GM23338 (cell line): ENCODE measurements at regions not wholly inside any gene's neighbourhood (a gene's known extent, or its start where the extent isn't known, plus 50 kb on each side); places are given as distances from the start of the nearest gene placed in this dataset.

Source experiments
- ATAC-seq: fragments of 200-7000 bp; cut with Tn5 transposase; 3 replicates; pipeline ENCODE4 v1.9.1; 2020
- DNase-seq: peaks from one replicate; pipeline ENCODE4 v3.0.0-alpha.2; 2015; ENCODE audit warnings: low spot score
- H2AFZ ChIP-seq: fragments of 200-600 bp; sonication (generic); 2 replicates; pipeline ENCODE4 v1.8.0; 2016; ENCODE audit warnings: antibody characterized with exemption, mild to moderate bottlenecking, moderate library complexity
- H3F3A ChIP-seq: fragments of 200-600 bp; sonication (generic); replicated peaks from 2 replicates; pipeline ENCODE4 v1.8.0; 2017; ENCODE audit warnings: antibody characterized with exemption, mixed run types, low read depth
- H3K27ac ChIP-seq: fragments of 200-600 bp; sonication (generic); 2 replicates; pipeline ENCODE4 v1.6.1; 2016; ENCODE audit warnings: low read depth
- H3K27me3 ChIP-seq: fragments of 200-600 bp; sonication (generic); 2 replicates; pipeline ENCODE4 v1.8.0; 2016; ENCODE audit warnings: mild to moderate bottlenecking, mixed run types, moderate library complexity; ENCODE audit not compliant: insufficient read depth
- H3K36me3 ChIP-seq: fragments of 200-600 bp; sonication (generic); 2 replicates; pipeline ENCODE4 v1.8.0; 2016; ENCODE audit warnings: mild to moderate bottlenecking; ENCODE audit not compliant: insufficient read depth
- H3K4me1 ChIP-seq: fragments of 200-600 bp; sonication (generic); 2 replicates; pipeline ENCODE4 v1.8.0; 2016; ENCODE audit warnings: mild to moderate bottlenecking, moderate library complexity; ENCODE audit not compliant: insufficient read depth
- H3K4me2 ChIP-seq: fragments of 200-600 bp; sonication (generic); 2 replicates; pipeline ENCODE4 v1.7.1; 2017; ENCODE audit warnings: mixed run types
- H3K4me3 ChIP-seq: fragments of 200-600 bp; sonication (generic); 2 replicates; pipeline ENCODE4 v1.6.1; 2016; ENCODE audit warnings: mixed run types
- H3K79me2 ChIP-seq: fragments of 200-600 bp; sonication (generic); replicated peaks from 2 replicates; pipeline ENCODE4 v1.8.0; 2017; ENCODE audit warnings: mild to moderate bottlenecking; ENCODE audit not compliant: insufficient read depth
- H3K9me2 ChIP-seq: fragments of 200-600 bp; sonication (generic); 2 replicates; pipeline ENCODE4 v1.8.0; 2017; ENCODE audit not compliant: insufficient read depth
- H4K20me1 ChIP-seq: fragments of 200-600 bp; sonication (generic); replicated peaks from 2 replicates; pipeline ENCODE4 v1.8.0; 2017; ENCODE audit warnings: mild to moderate bottlenecking; ENCODE audit not compliant: insufficient read depth
- H3K27ac Mint-ChIP-seq: 2 replicates; pipeline ENCODE4 v1.8.0; 2020; ENCODE audit warnings: inconsistent platforms, mild to moderate bottlenecking, moderate library complexity, mixed read lengths
- H3K27me3 Mint-ChIP-seq: 3 replicates; pipeline ENCODE4 v1.8.0; 2022; ENCODE audit warnings: low read depth, mild to moderate bottlenecking, moderate library complexity, mixed read lengths, inconsistent platforms; ENCODE audit not compliant: insufficient read depth, poor library complexity
- H3K36me3 Mint-ChIP-seq: 3 replicates; pipeline ENCODE4 v1.8.0; 2021; ENCODE audit warnings: low read depth, mild to moderate bottlenecking, inconsistent platforms, moderate library complexity, mixed read lengths
- H3K4me1 Mint-ChIP-seq: 3 replicates; pipeline ENCODE4 v1.8.0; 2020; ENCODE audit warnings: mild to moderate bottlenecking, inconsistent platforms, mixed read lengths
- H3K4me3 Mint-ChIP-seq: 3 replicates; pipeline ENCODE4 v1.8.0; 2021; ENCODE audit warnings: moderate library complexity, mild to moderate bottlenecking, inconsistent platforms, mixed read lengths
- H3K9me3 Mint-ChIP-seq: 3 replicates; pipeline ENCODE4 v1.8.0; 2020; ENCODE audit warnings: moderate library complexity, mild to moderate bottlenecking, inconsistent platforms, mixed read lengths
- CREB1 ChIP-seq: fragments of 250-450 bp; sonication (Bioruptor Pico); IDR thresholded peaks from 2 replicates; pipeline ENCODE4 v1.5.0; 2020; ENCODE audit warnings: low read depth, mild to moderate bottlenecking, moderate library complexity
- EZH2 ChIP-seq: fragments of 200-600 bp; sonication (generic); IDR thresholded peaks from one replicate; pipeline ENCODE4 v1.8.0; 2017; ENCODE audit warnings: antibody characterized with exemption, mild to moderate bottlenecking, low read depth; ENCODE audit not compliant: unreplicated experiment
- EZH2phosphoT487 ChIP-seq: fragments of 200-600 bp; sonication (generic); IDR thresholded peaks from one replicate; pipeline ENCODE4 v1.8.1; 2018; ENCODE audit warnings: antibody characterized with exemption; ENCODE audit not compliant: unreplicated experiment
- JUNB ChIP-seq: IDR thresholded peaks from one replicate; pipeline ENCODE4 v1.6.1; 2016; ENCODE audit warnings: antibody characterized with exemption; ENCODE audit not compliant: unreplicated experiment
- NANOG ChIP-seq: IDR thresholded peaks from 2 replicates; pipeline ENCODE4 v1.6.1; 2016; ENCODE audit warnings: antibody characterized with exemption, borderline replicate concordance
- POLR2AphosphoS5 ChIP-seq: IDR thresholded peaks from 2 replicates; pipeline ENCODE4 v1.6.1; 2016; ENCODE audit warnings: antibody characterized with exemption, low read depth
- STAT1 ChIP-seq: IDR thresholded peaks from one replicate; pipeline ENCODE4 v1.6.1; 2016; ENCODE audit warnings: antibody characterized with exemption; ENCODE audit not compliant: unreplicated experiment
- ZNF114 ChIP-seq: fragments of 250-450 bp; sonication (Bioruptor Pico); IDR thresholded peaks from 2 replicates; pipeline ENCODE4 v1.5.0; 2020; ENCODE audit warnings: mild to moderate bottlenecking, moderate library complexity
- ZNF331 ChIP-seq: fragments of 250-450 bp; sonication (Bioruptor Pico); IDR thresholded peaks from 2 replicates; pipeline ENCODE4 v1.5.0; 2020; ENCODE audit warnings: low read depth, mild to moderate bottlenecking, moderate library complexity
- TF ChIP-seq, protein P1 (sequence below), 2 experiments: fragments of 200-600 bp in 1 of 2; sonication (generic) in 1 of 2; conservative IDR thresholded peaks; 2 replicates each; pipeline versions ENCODE4 v1.5.1 to v1.6.1; 2016 to 2017; ENCODE audit warnings: antibody characterized with exemption in 2 of 2, low read depth in 2 of 2, mild to moderate bottlenecking in 2 of 2, moderate library complexity in 1 of 2
- TF ChIP-seq, protein P2 (sequence below): IDR thresholded peaks from one replicate; pipeline ENCODE4 v1.6.1; 2018; ENCODE audit warnings: antibody characterized with exemption; ENCODE audit not compliant: unreplicated experiment
- TF ChIP-seq, protein P3 (sequence below): IDR thresholded peaks from 2 replicates; pipeline ENCODE4 v1.6.1; 2016; ENCODE audit warnings: antibody characterized with exemption
- TF ChIP-seq, protein P4 (sequence below): fragments of 250-450 bp; sonication (Bioruptor Pico); IDR thresholded peaks from 2 replicates; pipeline ENCODE4 v1.5.0; 2020; ENCODE audit warnings: mild to moderate bottlenecking, moderate library complexity

DNA sequence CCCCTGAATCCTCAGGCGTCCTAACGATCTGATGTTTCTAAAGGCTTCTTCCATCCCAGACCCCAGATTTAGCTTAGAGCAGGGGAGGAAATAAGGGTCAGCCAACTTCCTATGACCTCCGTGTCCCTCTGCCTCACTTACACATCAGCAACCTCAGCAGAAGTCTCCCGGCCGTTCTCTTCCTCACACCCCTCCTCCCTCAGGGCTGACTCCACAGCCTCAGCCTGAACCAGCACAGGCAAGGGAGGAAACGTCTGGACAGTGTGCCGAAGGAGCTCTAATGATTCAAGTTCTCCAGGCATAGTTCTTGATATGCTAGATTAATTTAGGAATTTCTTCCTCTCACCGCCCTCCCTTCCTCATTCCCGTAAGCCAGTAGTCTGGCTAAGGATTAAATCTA is 121.4 kb downstream of the NUFIP1 start:
- no peaks in the 10 kb centered on the region for H3K9me2 ChIP-seq
- H4K20me1 ChIP-seq, result no peaks in the 10 kb centered on the region
- H3K27ac ChIP-seq, result no peak overlapping the region
- H3K36me3 ChIP-seq, result no peaks in the 10 kb centered on the region
- H2AFZ ChIP-seq, result no peak overlapping the region
- no peaks in the 10 kb centered on the region for H3F3A ChIP-seq
- H3K27me3 Mint-ChIP-seq, result peaks cover 2% of the 10 kb centered on the region
- H3K9me3 Mint-ChIP-seq, result peaks cover 8% of the 10 kb centered on the region; the same call in 2 of the 3 replicates
- DNase-seq (no peak), ATAC-seq (no peak)
- H3K4me3 ChIP-seq, result no peak overlapping the region
- H3K27ac Mint-ChIP-seq, result no peak overlapping the region
- H3K27me3 ChIP-seq, result no peaks in the 10 kb centered on the region
- H3K4me3 Mint-ChIP-seq, result no peak overlapping the region
- no peaks in the 10 kb centered on the region for H3K4me1 ChIP-seq
- H3K36me3 Mint-ChIP-seq, result 0 out of 3 replicates have a peak, but pooled peaks cover 3% of the 10 kb centered on the region
- H3K4me2 ChIP-seq, result no peak overlapping the region
- TF ChIP-seq ZNF331 (CRISPR knock-in tag) (no peak), JUNB (no peak), EZH2 (no peak), EZH2phosphoT487 (no peak), STAT1 (no peak), ZNF114 (CRISPR knock-in tag) (no peak), NANOG (no peak), CREB1 (CRISPR knock-in tag) (no peak), POLR2AphosphoS5 (no peak)
- TF ChIP-seq, protein P1, sequence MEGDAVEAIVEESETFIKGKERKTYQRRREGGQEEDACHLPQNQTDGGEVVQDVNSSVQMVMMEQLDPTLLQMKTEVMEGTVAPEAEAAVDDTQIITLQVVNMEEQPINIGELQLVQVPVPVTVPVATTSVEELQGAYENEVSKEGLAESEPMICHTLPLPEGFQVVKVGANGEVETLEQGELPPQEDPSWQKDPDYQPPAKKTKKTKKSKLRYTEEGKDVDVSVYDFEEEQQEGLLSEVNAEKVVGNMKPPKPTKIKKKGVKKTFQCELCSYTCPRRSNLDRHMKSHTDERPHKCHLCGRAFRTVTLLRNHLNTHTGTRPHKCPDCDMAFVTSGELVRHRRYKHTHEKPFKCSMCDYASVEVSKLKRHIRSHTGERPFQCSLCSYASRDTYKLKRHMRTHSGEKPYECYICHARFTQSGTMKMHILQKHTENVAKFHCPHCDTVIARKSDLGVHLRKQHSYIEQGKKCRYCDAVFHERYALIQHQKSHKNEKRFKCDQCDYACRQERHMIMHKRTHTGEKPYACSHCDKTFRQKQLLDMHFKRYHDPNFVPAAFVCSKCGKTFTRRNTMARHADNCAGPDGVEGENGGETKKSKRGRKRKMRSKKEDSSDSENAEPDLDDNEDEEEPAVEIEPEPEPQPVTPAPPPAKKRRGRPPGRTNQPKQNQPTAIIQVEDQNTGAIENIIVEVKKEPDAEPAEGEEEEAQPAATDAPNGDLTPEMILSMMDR (conservative IDR thresholded peaks at IDR 0.05; ENCODE audit: low read depth in 2 of 2), result no peak
- TF ChIP-seq, protein P2, sequence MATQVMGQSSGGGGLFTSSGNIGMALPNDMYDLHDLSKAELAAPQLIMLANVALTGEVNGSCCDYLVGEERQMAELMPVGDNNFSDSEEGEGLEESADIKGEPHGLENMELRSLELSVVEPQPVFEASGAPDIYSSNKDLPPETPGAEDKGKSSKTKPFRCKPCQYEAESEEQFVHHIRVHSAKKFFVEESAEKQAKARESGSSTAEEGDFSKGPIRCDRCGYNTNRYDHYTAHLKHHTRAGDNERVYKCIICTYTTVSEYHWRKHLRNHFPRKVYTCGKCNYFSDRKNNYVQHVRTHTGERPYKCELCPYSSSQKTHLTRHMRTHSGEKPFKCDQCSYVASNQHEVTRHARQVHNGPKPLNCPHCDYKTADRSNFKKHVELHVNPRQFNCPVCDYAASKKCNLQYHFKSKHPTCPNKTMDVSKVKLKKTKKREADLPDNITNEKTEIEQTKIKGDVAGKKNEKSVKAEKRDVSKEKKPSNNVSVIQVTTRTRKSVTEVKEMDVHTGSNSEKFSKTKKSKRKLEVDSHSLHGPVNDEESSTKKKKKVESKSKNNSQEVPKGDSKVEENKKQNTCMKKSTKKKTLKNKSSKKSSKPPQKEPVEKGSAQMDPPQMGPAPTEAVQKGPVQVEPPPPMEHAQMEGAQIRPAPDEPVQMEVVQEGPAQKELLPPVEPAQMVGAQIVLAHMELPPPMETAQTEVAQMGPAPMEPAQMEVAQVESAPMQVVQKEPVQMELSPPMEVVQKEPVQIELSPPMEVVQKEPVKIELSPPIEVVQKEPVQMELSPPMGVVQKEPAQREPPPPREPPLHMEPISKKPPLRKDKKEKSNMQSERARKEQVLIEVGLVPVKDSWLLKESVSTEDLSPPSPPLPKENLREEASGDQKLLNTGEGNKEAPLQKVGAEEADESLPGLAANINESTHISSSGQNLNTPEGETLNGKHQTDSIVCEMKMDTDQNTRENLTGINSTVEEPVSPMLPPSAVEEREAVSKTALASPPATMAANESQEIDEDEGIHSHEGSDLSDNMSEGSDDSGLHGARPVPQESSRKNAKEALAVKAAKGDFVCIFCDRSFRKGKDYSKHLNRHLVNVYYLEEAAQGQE, result no peak
- TF ChIP-seq, protein P3, sequence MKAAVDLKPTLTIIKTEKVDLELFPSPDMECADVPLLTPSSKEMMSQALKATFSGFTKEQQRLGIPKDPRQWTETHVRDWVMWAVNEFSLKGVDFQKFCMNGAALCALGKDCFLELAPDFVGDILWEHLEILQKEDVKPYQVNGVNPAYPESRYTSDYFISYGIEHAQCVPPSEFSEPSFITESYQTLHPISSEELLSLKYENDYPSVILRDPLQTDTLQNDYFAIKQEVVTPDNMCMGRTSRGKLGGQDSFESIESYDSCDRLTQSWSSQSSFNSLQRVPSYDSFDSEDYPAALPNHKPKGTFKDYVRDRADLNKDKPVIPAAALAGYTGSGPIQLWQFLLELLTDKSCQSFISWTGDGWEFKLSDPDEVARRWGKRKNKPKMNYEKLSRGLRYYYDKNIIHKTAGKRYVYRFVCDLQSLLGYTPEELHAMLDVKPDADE, result no peak
- TF ChIP-seq, protein P4, sequence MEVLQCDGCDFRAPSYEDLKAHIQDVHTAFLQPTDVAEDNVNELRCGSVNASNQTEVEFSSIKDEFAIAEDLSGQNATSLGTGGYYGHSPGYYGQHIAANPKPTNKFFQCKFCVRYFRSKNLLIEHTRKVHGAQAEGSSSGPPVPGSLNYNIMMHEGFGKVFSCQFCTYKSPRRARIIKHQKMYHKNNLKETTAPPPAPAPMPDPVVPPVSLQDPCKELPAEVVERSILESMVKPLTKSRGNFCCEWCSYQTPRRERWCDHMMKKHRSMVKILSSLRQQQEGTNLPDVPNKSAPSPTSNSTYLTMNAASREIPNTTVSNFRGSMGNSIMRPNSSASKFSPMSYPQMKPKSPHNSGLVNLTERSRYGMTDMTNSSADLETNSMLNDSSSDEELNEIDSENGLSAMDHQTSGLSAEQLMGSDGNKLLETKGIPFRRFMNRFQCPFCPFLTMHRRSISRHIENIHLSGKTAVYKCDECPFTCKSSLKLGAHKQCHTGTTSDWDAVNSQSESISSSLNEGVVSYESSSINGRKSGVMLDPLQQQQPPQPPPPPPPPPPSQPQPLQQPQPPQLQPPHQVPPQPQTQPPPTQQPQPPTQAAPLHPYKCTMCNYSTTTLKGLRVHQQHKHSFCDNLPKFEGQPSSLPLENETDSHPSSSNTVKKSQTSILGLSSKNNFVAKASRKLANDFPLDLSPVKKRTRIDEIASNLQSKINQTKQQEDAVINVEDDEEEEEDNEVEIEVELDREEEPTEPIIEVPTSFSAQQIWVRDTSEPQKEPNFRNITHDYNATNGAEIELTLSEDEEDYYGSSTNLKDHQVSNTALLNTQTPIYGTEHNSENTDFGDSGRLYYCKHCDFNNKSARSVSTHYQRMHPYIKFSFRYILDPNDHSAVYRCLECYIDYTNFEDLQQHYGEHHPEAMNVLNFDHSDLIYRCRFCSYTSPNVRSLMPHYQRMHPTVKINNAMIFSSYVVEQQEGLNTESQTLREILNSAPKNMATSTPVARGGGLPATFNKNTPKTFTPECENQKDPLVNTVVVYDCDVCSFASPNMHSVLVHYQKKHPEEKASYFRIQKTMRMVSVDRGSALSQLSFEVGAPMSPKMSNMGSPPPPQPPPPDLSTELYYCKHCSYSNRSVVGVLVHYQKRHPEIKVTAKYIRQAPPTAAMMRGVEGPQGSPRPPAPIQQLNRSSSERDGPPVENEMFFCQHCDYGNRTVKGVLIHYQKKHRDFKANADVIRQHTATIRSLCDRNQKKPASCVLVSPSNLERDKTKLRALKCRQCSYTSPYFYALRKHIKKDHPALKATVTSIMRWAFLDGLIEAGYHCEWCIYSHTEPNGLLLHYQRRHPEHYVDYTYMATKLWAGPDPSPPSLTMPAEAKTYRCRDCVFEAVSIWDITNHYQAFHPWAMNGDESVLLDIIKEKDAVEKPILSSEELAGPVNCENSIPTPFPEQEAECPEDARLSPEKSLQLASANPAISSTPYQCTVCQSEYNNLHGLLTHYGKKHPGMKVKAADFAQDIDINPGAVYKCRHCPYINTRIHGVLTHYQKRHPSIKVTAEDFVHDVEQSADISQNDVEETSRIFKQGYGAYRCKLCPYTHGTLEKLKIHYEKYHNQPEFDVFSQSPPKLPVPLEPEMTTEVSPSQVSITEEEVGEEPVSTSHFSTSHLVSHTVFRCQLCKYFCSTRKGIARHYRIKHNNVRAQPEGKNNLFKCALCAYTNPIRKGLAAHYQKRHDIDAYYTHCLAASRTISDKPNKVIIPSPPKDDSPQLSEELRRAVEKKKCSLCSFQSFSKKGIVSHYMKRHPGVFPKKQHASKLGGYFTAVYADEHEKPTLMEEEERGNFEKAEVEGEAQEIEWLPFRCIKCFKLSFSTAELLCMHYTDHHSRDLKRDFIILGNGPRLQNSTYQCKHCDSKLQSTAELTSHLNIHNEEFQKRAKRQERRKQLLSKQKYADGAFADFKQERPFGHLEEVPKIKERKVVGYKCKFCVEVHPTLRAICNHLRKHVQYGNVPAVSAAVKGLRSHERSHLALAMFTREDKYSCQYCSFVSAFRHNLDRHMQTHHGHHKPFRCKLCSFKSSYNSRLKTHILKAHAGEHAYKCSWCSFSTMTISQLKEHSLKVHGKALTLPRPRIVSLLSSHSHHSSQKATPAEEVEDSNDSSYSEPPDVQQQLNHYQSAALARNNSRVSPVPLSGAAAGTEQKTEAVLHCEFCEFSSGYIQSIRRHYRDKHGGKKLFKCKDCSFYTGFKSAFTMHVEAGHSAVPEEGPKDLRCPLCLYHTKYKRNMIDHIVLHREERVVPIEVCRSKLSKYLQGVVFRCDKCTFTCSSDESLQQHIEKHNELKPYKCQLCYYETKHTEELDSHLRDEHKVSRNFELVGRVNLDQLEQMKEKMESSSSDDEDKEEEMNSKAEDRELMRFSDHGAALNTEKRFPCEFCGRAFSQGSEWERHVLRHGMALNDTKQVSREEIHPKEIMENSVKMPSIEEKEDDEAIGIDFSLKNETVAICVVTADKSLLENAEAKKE, result no peak
- no peaks in the 10 kb centered on the region for H3K79me2 ChIP-seq
- no peaks in the 10 kb centered on the region for H3K4me1 Mint-ChIP-seq
